ENCODE measurements at regions not wholly inside any gene's neighbourhood (a gene's known extent, or its start where the extent isn't known, plus 50 kb on each side); places are given as distances from the start of the nearest gene placed in this dataset.

- Histone ChIP-seq H3K4me1 (ENCODE audit: control insufficient read depth, insufficient read depth, low read length) (0 out of 2 replicates have a peak, but pooled peaks cover 1% of the 10 kb centered on the region), H3K27ac (ENCODE audit: low read length) (no peak overlapping the region), H3K36me3 (ENCODE audit: control insufficient read depth, insufficient read depth, low read length) (no peaks in the 10 kb centered on the region), H3K4me3 (ENCODE audit: low read length) (no peak overlapping the region), H3K9me3 (ENCODE audit: control insufficient read depth, insufficient read depth, low read length) (no peaks in the 10 kb centered on the region), H3K27me3 (ENCODE audit: control insufficient read depth, insufficient read depth, low read length) (no peaks in the 10 kb centered on the region)
- no CpG with 5 or more reads among the region's 5 CpGs for WGBS (ENCODE audit: insufficient coverage, insufficient read length)
- DNase-seq (ENCODE audit: low read depth, low spot score), result no peak
Observed at GRCh38 chr17:72308744-72309385, 188.0 kb downstream of the SOX9 start.

GRCh38 chr17:72311004-72311403 lies 190.2 kb downstream of the SOX9 start:
- Histone ChIP-seq H3K9me3 (ENCODE audit: control insufficient read depth, insufficient read depth, low read length) (no peaks in the 10 kb centered on the region), H3K4me1 (ENCODE audit: control insufficient read depth, insufficient read depth, low read length) (0 out of 2 replicates have a peak, but pooled peaks cover 1% of the 10 kb centered on the region), H3K27ac (ENCODE audit: low read length) (no peak overlapping the region), H3K36me3 (ENCODE audit: control insufficient read depth, insufficient read depth, low read length) (no peaks in the 10 kb centered on the region), H3K27me3 (ENCODE audit: control insufficient read depth, insufficient read depth, low read length) (no peaks in the 10 kb centered on the region), H3K4me3 (ENCODE audit: low read length) (no peak overlapping the region)
- WGBS (ENCODE audit: insufficient coverage, insufficient read length), result no CpG with 5 or more reads among the region's 1 CpG
- DNase-seq (ENCODE audit: low read depth, low spot score), result no peak

- no peak for DNase-seq (ENCODE audit: low read depth, low spot score)
- no CpG with 5 or more reads among the region's 4 CpGs for whole genome bisulfite sequencing (ENCODE audit: insufficient coverage, insufficient read length)
- H3K27ac ChIP-seq (ENCODE audit: low read length), result no peak overlapping the region
- H3K4me1 ChIP-seq (ENCODE audit: control insufficient read depth, insufficient read depth, low read length), result no peaks in the 10 kb centered on the region
- H3K27me3 ChIP-seq (ENCODE audit: control insufficient read depth, insufficient read depth, low read length), result no peaks in the 10 kb centered on the region
- no peaks in the 10 kb centered on the region for H3K9me3 ChIP-seq (ENCODE audit: control insufficient read depth, insufficient read depth, low read length)
- no peak overlapping the region for H3K4me3 ChIP-seq (ENCODE audit: low read length)
- H3K36me3 ChIP-seq (ENCODE audit: control insufficient read depth, insufficient read depth, low read length), result no peaks in the 10 kb centered on the region
Observed at GRCh38 chr17:72315122-72315913, 194.5 kb downstream of the SOX9 start.

GRCh38 chr17:72318131-72318530 lies 197.3 kb downstream of the SOX9 start:
- WGBS (ENCODE audit: insufficient coverage, insufficient read length), result no CpG with 5 or more reads among the region's 5 CpGs
- H3K4me3 ChIP-seq (ENCODE audit: low read length), result no peak overlapping the region
- no peaks in the 10 kb centered on the region for H3K36me3 ChIP-seq (ENCODE audit: control insufficient read depth, insufficient read depth, low read length)
- H3K27ac ChIP-seq (ENCODE audit: low read length), result no peak overlapping the region
- H3K27me3 ChIP-seq (ENCODE audit: control insufficient read depth, insufficient read depth, low read length), result no peaks in the 10 kb centered on the region
- no peaks in the 10 kb centered on the region for H3K9me3 ChIP-seq (ENCODE audit: control insufficient read depth, insufficient read depth, low read length)
- no peak for DNase-seq (ENCODE audit: low read depth, low spot score)
- H3K4me1 ChIP-seq (ENCODE audit: control insufficient read depth, insufficient read depth, low read length), result no peaks in the 10 kb centered on the region

GRCh38 chr17:72321896-72322295 lies 201.1 kb downstream of the SOX9 start:
- no peaks in the 10 kb centered on the region for H3K27me3 ChIP-seq (ENCODE audit: control insufficient read depth, insufficient read depth, low read length)

GRCh38 chr17:72332367-72332766 lies 211.5 kb downstream of the SOX9 start:
- no peak for DNase-seq (ENCODE audit: low read depth, low spot score)
- Histone ChIP-seq H3K4me1 (ENCODE audit: control insufficient read depth, insufficient read depth, low read length) (no peaks in the 10 kb centered on the region), H3K36me3 (ENCODE audit: control insufficient read depth, insufficient read depth, low read length) (no peaks in the 10 kb centered on the region), H3K27ac (ENCODE audit: low read length) (no peak overlapping the region), H3K4me3 (ENCODE audit: low read length) (no peak overlapping the region), H3K27me3 (ENCODE audit: control insufficient read depth, insufficient read depth, low read length) (no peaks in the 10 kb centered on the region), H3K9me3 (ENCODE audit: control insufficient read depth, insufficient read depth, low read length) (no peaks in the 10 kb centered on the region)
- no CpG with 5 or more reads among the region's 3 CpGs for WGBS (ENCODE audit: insufficient coverage, insufficient read length)

More at GRCh38 chr17:72321896-72322295, 201.1 kb downstream of the SOX9 start:
- H3K27ac ChIP-seq (ENCODE audit: low read length), result no peak overlapping the region
- H3K4me3 ChIP-seq (ENCODE audit: low read length), result no peak overlapping the region
- no CpG with 5 or more reads among the region's 4 CpGs for WGBS (ENCODE audit: insufficient coverage, insufficient read length)
- H3K4me1 ChIP-seq (ENCODE audit: control insufficient read depth, insufficient read depth, low read length), result peaks cover 2% of the 10 kb centered on the region; the same call in 1 of the 2 replicates
- H3K36me3 ChIP-seq (ENCODE audit: control insufficient read depth, insufficient read depth, low read length), result no peaks in the 10 kb centered on the region
- DNase-seq (ENCODE audit: low read depth, low spot score), result no peak
- H3K9me3 ChIP-seq (ENCODE audit: control insufficient read depth, insufficient read depth, low read length), result no peaks in the 10 kb centered on the region

- H3K4me3 ChIP-seq (ENCODE audit: low read length), result no peak overlapping the region
- no peaks in the 10 kb centered on the region for H3K4me1 ChIP-seq (ENCODE audit: control insufficient read depth, insufficient read depth, low read length)
- H3K36me3 ChIP-seq (ENCODE audit: control insufficient read depth, insufficient read depth, low read length), result no peaks in the 10 kb centered on the region
- no peaks in the 10 kb centered on the region for H3K9me3 ChIP-seq (ENCODE audit: control insufficient read depth, insufficient read depth, low read length)
- DNase-seq (ENCODE audit: low read depth, low spot score), result no peak
- H3K27ac ChIP-seq (ENCODE audit: low read length), result no peak overlapping the region
- H3K27me3 ChIP-seq (ENCODE audit: control insufficient read depth, insufficient read depth, low read length), result no peaks in the 10 kb centered on the region
- no CpG with 5 or more reads among the region's 2 CpGs for WGBS (ENCODE audit: insufficient coverage, insufficient read length)
Observed at GRCh38 chr17:72333570-72333969, 212.8 kb downstream of the SOX9 start.

- no peak overlapping the region for H3K4me3 ChIP-seq (ENCODE audit: low read length)
- H3K4me1 ChIP-seq (ENCODE audit: control insufficient read depth, insufficient read depth, low read length), result no peaks in the 10 kb centered on the region; the same call in 1 of the 2 replicates
- no peak overlapping the region for H3K27ac ChIP-seq (ENCODE audit: low read length)
- no peaks in the 10 kb centered on the region for H3K36me3 ChIP-seq (ENCODE audit: control insufficient read depth, insufficient read depth, low read length)
- H3K9me3 ChIP-seq (ENCODE audit: control insufficient read depth, insufficient read depth, low read length), result no peaks in the 10 kb centered on the region
- H3K27me3 ChIP-seq (ENCODE audit: control insufficient read depth, insufficient read depth, low read length), result no peaks in the 10 kb centered on the region
- WGBS (ENCODE audit: insufficient coverage, insufficient read length), result no CpG with 5 or more reads among the region's 3 CpGs
- DNase-seq (ENCODE audit: low read depth, low spot score), result no peak
Observed at GRCh38 chr17:72334205-72334604, 213.4 kb downstream of the SOX9 start.

- WGBS (ENCODE audit: insufficient coverage, insufficient read length), result no CpG with 5 or more reads among the region's 11 CpGs
- Histone ChIP-seq H3K4me3 (ENCODE audit: low read length) (no peak overlapping the region), H3K4me1 (ENCODE audit: control insufficient read depth, insufficient read depth, low read length) (no peaks in the 10 kb centered on the region; the same call in 1 of the 2 replicates)
Observed at GRCh38 chr17:72336026-72336803, 215.4 kb downstream of the SOX9 start.

GRCh38 chr17:72336804-72337070 lies 215.9 kb downstream of the SOX9 start:
- Histone ChIP-seq H3K27me3 (ENCODE audit: control insufficient read depth, insufficient read depth, low read length) (no peaks in the 10 kb centered on the region), H3K9me3 (ENCODE audit: control insufficient read depth, insufficient read depth, low read length) (no peaks in the 10 kb centered on the region), H3K4me3 (ENCODE audit: low read length) (no peak overlapping the region), H3K27ac (ENCODE audit: low read length) (no peak overlapping the region), H3K4me1 (ENCODE audit: control insufficient read depth, insufficient read depth, low read length) (no peaks in the 10 kb centered on the region; the same call in 1 of the 2 replicates), H3K36me3 (ENCODE audit: control insufficient read depth, insufficient read depth, low read length) (no peaks in the 10 kb centered on the region)
- no peak for DNase-seq (ENCODE audit: low read depth, low spot score)
- WGBS (ENCODE audit: insufficient coverage, insufficient read length), result no CpG with 5 or more reads among the region's 1 CpG

More at GRCh38 chr17:72336026-72336803, 215.4 kb downstream of the SOX9 start:
- no peak for DNase-seq (ENCODE audit: low read depth, low spot score)
- Histone ChIP-seq H3K36me3 (ENCODE audit: control insufficient read depth, insufficient read depth, low read length) (no peaks in the 10 kb centered on the region), H3K9me3 (ENCODE audit: control insufficient read depth, insufficient read depth, low read length) (no peaks in the 10 kb centered on the region), H3K27me3 (ENCODE audit: control insufficient read depth, insufficient read depth, low read length) (no peaks in the 10 kb centered on the region), H3K27ac (ENCODE audit: low read length) (no peak overlapping the region)

Data from iPS DF 6.9 (cell line).